ENCODE measurements at regions not wholly inside any gene's neighbourhood (a gene's known extent, or its start where the extent isn't known, plus 50 kb on each side); places are given as distances from the start of the nearest gene placed in this dataset.
"Not testable (repeated sequence)": the region's sequence is repeated elsewhere in the genome, so short reads cannot be mapped to it uniquely, and the experiment has no call there.

- no peak overlapping the region for H3K9ac ChIP-seq (ENCODE audit: low read length in 2 of 2)
- no peak overlapping the region for H3K27ac ChIP-seq (ENCODE audit: low read length)
- no peaks in the 10 kb centered on the region for H3K27me3 ChIP-seq (ENCODE audit: control insufficient read depth in 1 of 2, insufficient read depth in 2 of 2, low read length in 2 of 2)
- H3K36me3 ChIP-seq (ENCODE audit: control insufficient read depth in 2 of 2, insufficient read depth in 2 of 2, low read length in 2 of 2): no peaks in the 10 kb centered on the region
- H3K4me3 ChIP-seq (ENCODE audit: low read length in 2 of 2): no peak overlapping the region
- no peaks in the 10 kb centered on the region for H3K9me3 ChIP-seq (ENCODE audit: control insufficient read depth in 2 of 2, low read length in 2 of 2)
- H3K4me1 ChIP-seq (ENCODE audit: control insufficient read depth, insufficient read depth, low read length): no peaks in the 10 kb centered on the region
These were observed 2000.4 kb upstream of the RAG2 start for GRCh38 chr11:38598418-38598817.

- not testable (repeated sequence) for H3K27ac ChIP-seq (ENCODE audit: low read length); H3K4me1 ChIP-seq (ENCODE audit: control insufficient read depth, insufficient read depth, low read length); H3K9ac ChIP-seq (ENCODE audit: low read length in 2 of 2); H3K9me3 ChIP-seq (ENCODE audit: control insufficient read depth in 2 of 2, low read length in 2 of 2); H3K27me3 ChIP-seq (ENCODE audit: control insufficient read depth in 1 of 2, insufficient read depth in 2 of 2, low read length in 2 of 2); H3K36me3 ChIP-seq (ENCODE audit: control insufficient read depth in 2 of 2, insufficient read depth in 2 of 2, low read length in 2 of 2); H3K4me3 ChIP-seq (ENCODE audit: low read length in 2 of 2)
These were observed 1997.5 kb upstream of the RAG2 start for GRCh38 chr11:38595359-38596016.

- no peak overlapping the region for H3K27ac ChIP-seq (ENCODE audit: low read length)
- H3K9me3 ChIP-seq (ENCODE audit: control insufficient read depth in 2 of 2, low read length in 2 of 2): no peaks in the 10 kb centered on the region
- H3K27me3 ChIP-seq (ENCODE audit: control insufficient read depth in 1 of 2, insufficient read depth in 2 of 2, low read length in 2 of 2): no peaks in the 10 kb centered on the region
- no peaks in the 10 kb centered on the region for H3K36me3 ChIP-seq (ENCODE audit: control insufficient read depth in 2 of 2, insufficient read depth in 2 of 2, low read length in 2 of 2)
- no peak overlapping the region for H3K9ac ChIP-seq (ENCODE audit: low read length in 2 of 2)
- H3K4me1 ChIP-seq (ENCODE audit: control insufficient read depth, insufficient read depth, low read length): no peaks in the 10 kb centered on the region
- no peak overlapping the region for H3K4me3 ChIP-seq (ENCODE audit: low read length in 2 of 2)
These were observed 1996.9 kb upstream of the RAG2 start for GRCh38 chr11:38594895-38595294.

GRCh38 chr11:38593649-38594048 is 1995.6 kb upstream of the RAG2 start:
- H3K27me3 ChIP-seq (ENCODE audit: control insufficient read depth in 1 of 2, insufficient read depth in 2 of 2, low read length in 2 of 2): no peaks in the 10 kb centered on the region
- no peaks in the 10 kb centered on the region for H3K36me3 ChIP-seq (ENCODE audit: control insufficient read depth in 2 of 2, insufficient read depth in 2 of 2, low read length in 2 of 2)
- H3K9me3 ChIP-seq (ENCODE audit: control insufficient read depth in 2 of 2, low read length in 2 of 2): no peaks in the 10 kb centered on the region
- no peak overlapping the region for H3K9ac ChIP-seq (ENCODE audit: low read length in 2 of 2)
- H3K27ac ChIP-seq (ENCODE audit: low read length): no peak overlapping the region
- H3K4me3 ChIP-seq (ENCODE audit: low read length in 2 of 2): no peak overlapping the region
- H3K4me1 ChIP-seq (ENCODE audit: control insufficient read depth, insufficient read depth, low read length): no peaks in the 10 kb centered on the region

GRCh38 chr11:38582756-38583155 is 1984.7 kb upstream of the RAG2 start:
- Histone ChIP-seq H3K9me3 (ENCODE audit: control insufficient read depth in 2 of 2, low read length in 2 of 2) (peaks cover 5 to 10% of the 10 kb centered on the region in 2 donors), H3K9ac (ENCODE audit: low read length in 2 of 2) (no peak overlapping the region), H3K27ac (ENCODE audit: low read length) (no peak overlapping the region), H3K4me3 (ENCODE audit: low read length in 2 of 2) (no peak overlapping the region), H3K4me1 (ENCODE audit: control insufficient read depth, insufficient read depth, low read length) (no peaks in the 10 kb centered on the region), H3K36me3 (ENCODE audit: control insufficient read depth in 2 of 2, insufficient read depth in 2 of 2, low read length in 2 of 2) (no peaks in the 10 kb centered on the region), H3K27me3 (ENCODE audit: control insufficient read depth in 1 of 2, insufficient read depth in 2 of 2, low read length in 2 of 2) (no peaks in the 10 kb centered on the region)

- Histone ChIP-seq H3K4me3 (ENCODE audit: low read length in 2 of 2) (no peak overlapping the region), H3K9ac (ENCODE audit: low read length in 2 of 2) (no peak overlapping the region), H3K9me3 (ENCODE audit: control insufficient read depth in 2 of 2, low read length in 2 of 2) (peaks cover 6 to 10% of the 10 kb centered on the region in 2 donors), H3K4me1 (ENCODE audit: control insufficient read depth, insufficient read depth, low read length) (no peaks in the 10 kb centered on the region), H3K36me3 (ENCODE audit: control insufficient read depth in 2 of 2, insufficient read depth in 2 of 2, low read length in 2 of 2) (no peaks in the 10 kb centered on the region), H3K27me3 (ENCODE audit: control insufficient read depth in 1 of 2, insufficient read depth in 2 of 2, low read length in 2 of 2) (no peaks in the 10 kb centered on the region), H3K27ac (ENCODE audit: low read length) (no peak overlapping the region)
These were observed 1984.1 kb upstream of the RAG2 start for GRCh38 chr11:38582151-38582550.

- H3K9me3 ChIP-seq (ENCODE audit: control insufficient read depth in 2 of 2, low read length in 2 of 2): peaks cover 14 to 18% of the 10 kb centered on the region in 2 donors
- no peak overlapping the region for H3K4me3 ChIP-seq (ENCODE audit: low read length in 2 of 2)
- no peaks in the 10 kb centered on the region for H3K36me3 ChIP-seq (ENCODE audit: control insufficient read depth in 2 of 2, insufficient read depth in 2 of 2, low read length in 2 of 2)
- H3K27me3 ChIP-seq (ENCODE audit: control insufficient read depth in 1 of 2, insufficient read depth in 2 of 2, low read length in 2 of 2): no peaks in the 10 kb centered on the region
- H3K9ac ChIP-seq (ENCODE audit: low read length in 2 of 2): no peak overlapping the region
- no peak overlapping the region for H3K27ac ChIP-seq (ENCODE audit: low read length)
- no peaks in the 10 kb centered on the region for H3K4me1 ChIP-seq (ENCODE audit: control insufficient read depth, insufficient read depth, low read length)
These were observed 1979.7 kb upstream of the RAG2 start for GRCh38 chr11:38577769-38578168.

GRCh38 chr11:38562562-38562961 is 1964.5 kb upstream of the RAG2 start:
- H3K36me3 ChIP-seq (ENCODE audit: control insufficient read depth in 2 of 2, insufficient read depth in 2 of 2, low read length in 2 of 2): no peaks in the 10 kb centered on the region
- H3K9ac ChIP-seq (ENCODE audit: low read length in 2 of 2): no peak overlapping the region
- no peak overlapping the region for H3K27ac ChIP-seq (ENCODE audit: low read length)
- H3K27me3 ChIP-seq (ENCODE audit: control insufficient read depth in 1 of 2, insufficient read depth in 2 of 2, low read length in 2 of 2): no peaks in the 10 kb centered on the region
- no peaks in the 10 kb centered on the region for H3K9me3 ChIP-seq (ENCODE audit: control insufficient read depth in 2 of 2, low read length in 2 of 2)
- H3K4me3 ChIP-seq (ENCODE audit: low read length in 2 of 2): no peak overlapping the region
- H3K4me1 ChIP-seq (ENCODE audit: control insufficient read depth, insufficient read depth, low read length): no peaks in the 10 kb centered on the region

GRCh38 chr11:38553148-38553547 is 1955.1 kb upstream of the RAG2 start:
- no peaks in the 10 kb centered on the region for H3K36me3 ChIP-seq (ENCODE audit: control insufficient read depth in 2 of 2, insufficient read depth in 2 of 2, low read length in 2 of 2)
- no peaks in the 10 kb centered on the region for H3K4me1 ChIP-seq (ENCODE audit: control insufficient read depth, insufficient read depth, low read length)
- no peaks in the 10 kb centered on the region for H3K27me3 ChIP-seq (ENCODE audit: control insufficient read depth in 1 of 2, insufficient read depth in 2 of 2, low read length in 2 of 2)
- H3K4me3 ChIP-seq (ENCODE audit: low read length in 2 of 2): no peak overlapping the region
- no peaks in the 10 kb centered on the region for H3K9me3 ChIP-seq (ENCODE audit: control insufficient read depth in 2 of 2, low read length in 2 of 2)
- H3K9ac ChIP-seq (ENCODE audit: low read length in 2 of 2): no peak overlapping the region
- no peak overlapping the region for H3K27ac ChIP-seq (ENCODE audit: low read length)

GRCh38 chr11:38547462-38547861 is 1949.4 kb upstream of the RAG2 start:
- Histone ChIP-seq H3K36me3 (ENCODE audit: control insufficient read depth in 2 of 2, insufficient read depth in 2 of 2, low read length in 2 of 2) (no peaks in the 10 kb centered on the region), H3K9ac (ENCODE audit: low read length in 2 of 2) (no peak overlapping the region), H3K27ac (ENCODE audit: low read length) (no peak overlapping the region), H3K27me3 (ENCODE audit: control insufficient read depth in 1 of 2, insufficient read depth in 2 of 2, low read length in 2 of 2) (no peaks in the 10 kb centered on the region), H3K9me3 (ENCODE audit: control insufficient read depth in 2 of 2, low read length in 2 of 2) (no peaks in the 10 kb centered on the region), H3K4me1 (ENCODE audit: control insufficient read depth, insufficient read depth, low read length) (no peaks in the 10 kb centered on the region), H3K4me3 (ENCODE audit: low read length in 2 of 2) (no peak overlapping the region)

- Histone ChIP-seq H3K4me3 (ENCODE audit: low read length in 2 of 2) (no peak overlapping the region), H3K27ac (ENCODE audit: low read length) (no peak overlapping the region), H3K27me3 (ENCODE audit: control insufficient read depth in 1 of 2, insufficient read depth in 2 of 2, low read length in 2 of 2) (no peaks in the 10 kb centered on the region), H3K9me3 (ENCODE audit: control insufficient read depth in 2 of 2, low read length in 2 of 2) (no peaks in the 10 kb centered on the region), H3K9ac (ENCODE audit: low read length in 2 of 2) (no peak overlapping the region), H3K4me1 (ENCODE audit: control insufficient read depth, insufficient read depth, low read length) (no peaks in the 10 kb centered on the region), H3K36me3 (ENCODE audit: control insufficient read depth in 2 of 2, insufficient read depth in 2 of 2, low read length in 2 of 2) (no peaks in the 10 kb centered on the region)
These were observed 1946.0 kb upstream of the RAG2 start for GRCh38 chr11:38543986-38544385.
